Keratinocyte (primary cell): ENCODE measurements at regions not wholly inside any gene's neighbourhood (a gene's known extent, or its start where the extent isn't known, plus 50 kb on each side); places are given as distances from the start of the nearest gene placed in this dataset.

Experiments
- CTCF ChIP-seq, 3 experiments: IDR thresholded peaks in 1 of 3; conservative IDR thresholded peaks in 1 of 3; optimal IDR thresholded peaks in 1 of 3; 2 replicates in 2 of 3; 3 replicates in 1 of 3; pipeline versions ENCODE3 to v1.5.1; 2011; ENCODE audit warnings: low read length in 3 of 3, mild to moderate bottlenecking in 3 of 3, moderate library complexity in 2 of 3, control low read depth in 1 of 3, inconsistent platforms in 1 of 3; ENCODE audit not compliant: insufficient read depth in 2 of 3; ENCODE audit errors: extremely low read depth in 1 of 3
- EZH2 ChIP-seq: IDR thresholded peaks from one replicate; pipeline ENCODE4 v1.6.1; 2012; ENCODE audit warnings: inconsistent platforms, mild to moderate bottlenecking, low read length, moderate library complexity

GRCh38 chr2:62287282-62287681 is 91.4 kb downstream of the B3GNT2 start:
- TF ChIP-seq CTCF (optimal IDR thresholded peaks at IDR 0.05 in 1 of 3, IDR thresholded peaks at IDR 0.05 in 1 of 3, conservative IDR thresholded peaks at IDR 0.05 in 1 of 3; ENCODE audit: extremely low read depth in 1 of 3, insufficient read depth in 2 of 3, low read length in 3 of 3), result no peak
- no peak for TF ChIP-seq EZH2
